Mesenchymal stem cell (in vitro differentiated cells and primary cell): ENCODE measurements at regions not wholly inside any gene's neighbourhood (a gene's known extent, or its start where the extent isn't known, plus 50 kb on each side); places are given as distances from the start of the nearest gene placed in this dataset.

Experiments
- DNase-seq: peaks from one replicate; pipeline ENCODE4 v3.0.0-alpha.2; 2013
- H2AFZ ChIP-seq: one replicate; pipeline ENCODE4 v1.6.1; 2013; ENCODE audit warnings: low read depth, mild to moderate bottlenecking, control low read depth, inconsistent platforms, low read length, moderate library complexity
- H2AK5ac ChIP-seq: 2 replicates; pipeline ENCODE4 v1.6.1; 2013; ENCODE audit warnings: low read length, moderate library complexity, mild to moderate bottlenecking, inconsistent platforms; ENCODE audit not compliant: severe bottlenecking
- H2BK120ac ChIP-seq: one replicate; pipeline ENCODE4 v1.6.1; 2013; ENCODE audit warnings: low read depth, mild to moderate bottlenecking, inconsistent platforms, low read length, moderate library complexity
- H2BK12ac ChIP-seq, 2 experiments: one replicate each; pipeline ENCODE4 v1.6.1; 2013; ENCODE audit warnings: inconsistent platforms in 2 of 2, low read length in 2 of 2, mild to moderate bottlenecking in 2 of 2, moderate library complexity in 2 of 2, control low read depth in 1 of 2
- H2BK15ac ChIP-seq: one replicate; pipeline ENCODE4 v1.6.1; 2013; ENCODE audit warnings: mild to moderate bottlenecking, low read depth, inconsistent platforms; ENCODE audit not compliant: poor library complexity, severe bottlenecking
- H2BK5ac ChIP-seq: 2 replicates; pipeline ENCODE4 v1.6.1; 2013; ENCODE audit warnings: low read depth, mild to moderate bottlenecking, low read length, control low read depth, inconsistent platforms; ENCODE audit not compliant: poor library complexity, severe bottlenecking
- H3K14ac ChIP-seq, 2 experiments: one replicate each; pipeline ENCODE4 v1.6.1; 2013; ENCODE audit warnings: inconsistent platforms in 2 of 2, low read length in 2 of 2, control low read depth in 1 of 2, mild to moderate bottlenecking in 1 of 2, moderate library complexity in 1 of 2
- H3K18ac ChIP-seq, 2 experiments: one replicate each; pipeline ENCODE4 v1.6.1; 2013; ENCODE audit warnings: inconsistent platforms in 2 of 2, low read length in 2 of 2, control low read depth in 1 of 2, low read depth in 1 of 2, mild to moderate bottlenecking in 1 of 2
- H3K23ac ChIP-seq, 2 experiments: one replicate each; pipeline ENCODE4 v1.6.1; 2013; ENCODE audit warnings: inconsistent platforms in 2 of 2, low read length in 2 of 2, mild to moderate bottlenecking in 2 of 2, moderate library complexity in 2 of 2, control low read depth in 1 of 2
- H3K27ac ChIP-seq: 2 replicates; pipeline ENCODE4 v1.5.1; 2013; ENCODE audit warnings: mild to moderate bottlenecking, moderate library complexity, low read length, control low read depth, inconsistent platforms; ENCODE audit not compliant: poor library complexity, severe bottlenecking
- H3K27me3 ChIP-seq, 2 experiments: 2 replicates each; pipeline versions ENCODE4 v1.6.1 to v1.7.0; 2013; ENCODE audit warnings: low read length in 2 of 2, mild to moderate bottlenecking in 2 of 2, moderate library complexity in 2 of 2, control low read depth in 1 of 2, inconsistent platforms in 1 of 2; ENCODE audit not compliant: control insufficient read depth in 1 of 2, insufficient read depth in 1 of 2
- H3K36me3 ChIP-seq, 2 experiments: 2 replicates each; pipeline versions ENCODE4 v1.6.1 to v1.7.0; 2013; ENCODE audit warnings: low read length in 2 of 2, control low read depth in 1 of 2, inconsistent platforms in 1 of 2, low read depth in 1 of 2, mild to moderate bottlenecking in 1 of 2; ENCODE audit not compliant: insufficient read depth in 2 of 2, control insufficient read depth in 1 of 2
- H3K4ac ChIP-seq, 2 experiments: one replicate each; pipeline ENCODE4 v1.6.1; 2013; ENCODE audit warnings: inconsistent platforms in 2 of 2, low read length in 2 of 2, mild to moderate bottlenecking in 2 of 2, moderate library complexity in 2 of 2, control low read depth in 1 of 2, low read depth in 1 of 2
- H3K4me1 ChIP-seq: 2 replicates; pipeline ENCODE4 v1.6.1; 2013; ENCODE audit warnings: low read depth, low read length, control low read depth; ENCODE audit not compliant: control insufficient read depth, insufficient read depth
- H3K4me2 ChIP-seq: 2 replicates; pipeline ENCODE4 v1.6.1; 2013; ENCODE audit warnings: low read length, mild to moderate bottlenecking, inconsistent platforms; ENCODE audit not compliant: poor library complexity, severe bottlenecking
- H3K4me3 ChIP-seq, 2 experiments: 2 replicates each; pipeline versions ENCODE4 v1.5.1 to v1.7.0; 2013; ENCODE audit warnings: low read length in 2 of 2, mild to moderate bottlenecking in 2 of 2, control low read depth in 1 of 2, low read depth in 1 of 2; ENCODE audit not compliant: insufficient read depth in 1 of 2
- H3K79me1 ChIP-seq: replicated peaks from 2 replicates; pipeline ENCODE4 v1.6.1; 2013; ENCODE audit warnings: mild to moderate bottlenecking, control low read depth, low read length, inconsistent platforms; ENCODE audit not compliant: poor library complexity, severe bottlenecking
- H3K9ac ChIP-seq: 2 replicates; pipeline ENCODE4 v1.7.0; 2013; ENCODE audit warnings: mild to moderate bottlenecking, low read length, moderate library complexity
- H3K9me3 ChIP-seq: 2 replicates; pipeline ENCODE4 v1.7.0; 2013; ENCODE audit warnings: mild to moderate bottlenecking, low read length; ENCODE audit not compliant: control insufficient read depth
- H4K8ac ChIP-seq: one replicate; pipeline ENCODE4 v1.6.1; 2013; ENCODE audit warnings: inconsistent platforms, mild to moderate bottlenecking, low read length, moderate library complexity
- H4K91ac ChIP-seq: one replicate; pipeline ENCODE4 v1.6.1; 2013; ENCODE audit warnings: mild to moderate bottlenecking, low read length, inconsistent platforms
- WGBS: methylation state at CpG from one replicate; pipeline ENCODE4 v1.1.7; 2013; ENCODE audit warnings: mixed read lengths; 5-methylcytosine and 5-hydroxymethylcytosine counted together

DNA sequence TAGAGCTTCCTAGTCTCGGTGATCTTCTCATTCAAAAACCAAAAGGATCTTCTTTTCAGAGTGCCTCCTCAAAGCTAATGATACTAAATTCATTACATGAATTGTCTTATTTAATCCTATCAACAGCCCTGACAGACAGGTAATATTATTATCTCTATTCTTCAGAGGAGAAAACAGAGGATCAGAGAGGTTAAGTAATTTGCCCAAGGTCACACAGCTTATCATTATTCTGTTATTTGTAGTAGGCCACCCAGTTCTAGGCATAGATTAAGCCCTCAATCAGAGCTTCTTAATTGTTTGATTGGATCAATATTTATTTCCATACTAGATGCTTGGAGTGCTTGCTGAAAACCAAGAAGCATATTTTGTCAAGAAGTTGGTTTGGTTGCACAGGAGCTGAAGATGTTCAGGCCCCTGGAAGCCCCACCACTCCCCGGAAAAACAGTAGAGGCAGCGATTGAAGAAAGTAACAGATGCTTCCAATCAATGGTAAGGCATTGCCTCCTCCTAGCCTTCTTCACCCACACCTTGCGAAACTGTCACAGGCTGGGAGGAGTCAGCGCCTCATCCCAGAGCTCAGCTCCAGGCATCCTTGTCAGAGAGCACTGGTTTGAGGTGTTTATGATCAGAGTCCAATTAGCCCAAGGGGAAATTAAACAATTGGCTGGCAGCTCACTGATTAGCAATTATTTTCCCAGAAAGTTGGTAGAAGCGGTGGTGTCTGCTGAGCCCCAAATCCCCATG lies 487.2 kb downstream of the BCL11A start:
- H3K79me1 ChIP-seq, result no peaks in the 10 kb centered on the region
- H2BK120ac ChIP-seq, result no peak overlapping the region
- H3K27me3 ChIP-seq, result no peaks in the 10 kb centered on the region
- H3K9me3 ChIP-seq, result no peaks in the 10 kb centered on the region
- H2AFZ ChIP-seq, result no peak overlapping the region
- H4K8ac ChIP-seq, result no peak overlapping the region
- H3K23ac ChIP-seq, result no peak overlapping the region
- no peak overlapping the region for H2BK5ac ChIP-seq
- H2BK15ac ChIP-seq, result no peak overlapping the region
- H3K18ac ChIP-seq, result no peak overlapping the region
- no peak overlapping the region for H3K4me3 ChIP-seq
- H2AK5ac ChIP-seq, result no peak overlapping the region
- H3K4me2 ChIP-seq, result no peak overlapping the region
- no peak overlapping the region for H3K14ac ChIP-seq
- no peak overlapping the region for H2BK12ac ChIP-seq
- H4K91ac ChIP-seq, result no peak overlapping the region
- no peaks in the 10 kb centered on the region for H3K4me1 ChIP-seq
- no peaks in the 10 kb centered on the region for H3K36me3 ChIP-seq
- H3K27ac ChIP-seq, result no peak overlapping the region
- no peak overlapping the region for H3K9ac ChIP-seq
- no peak overlapping the region for H3K4ac ChIP-seq
- no peak for DNase-seq
- WGBS, result 87% methylated on average over 6 of the region's 6 CpGs

GRCh38 chr2:60064687-60065389 lies 488.6 kb downstream of the BCL11A start:
- Histone ChIP-seq H3K9me3 (no peaks in the 10 kb centered on the region), H3K79me1 (no peaks in the 10 kb centered on the region), H2AK5ac (no peak overlapping the region), H2AFZ (no peak overlapping the region), H3K27ac (no peak overlapping the region), H3K4me1 (no peaks in the 10 kb centered on the region), H2BK120ac (no peak overlapping the region), H2BK12ac (no peak overlapping the region), H3K23ac (no peak overlapping the region), H4K8ac (no peak overlapping the region), H2BK5ac (no peak overlapping the region), H2BK15ac (no peak overlapping the region), H3K9ac (no peak overlapping the region), H3K4ac (no peak overlapping the region), H3K4me2 (no peak overlapping the region), H3K18ac (no peak overlapping the region), H3K4me3 (no peak overlapping the region), H3K27me3 (no peaks in the 10 kb centered on the region), H3K36me3 (no peaks in the 10 kb centered on the region), H4K91ac (no peak overlapping the region), H3K14ac (no peak overlapping the region)
- 48% methylated on average over 6 of the region's 7 CpGs for WGBS
- no peak for DNase-seq

DNA sequence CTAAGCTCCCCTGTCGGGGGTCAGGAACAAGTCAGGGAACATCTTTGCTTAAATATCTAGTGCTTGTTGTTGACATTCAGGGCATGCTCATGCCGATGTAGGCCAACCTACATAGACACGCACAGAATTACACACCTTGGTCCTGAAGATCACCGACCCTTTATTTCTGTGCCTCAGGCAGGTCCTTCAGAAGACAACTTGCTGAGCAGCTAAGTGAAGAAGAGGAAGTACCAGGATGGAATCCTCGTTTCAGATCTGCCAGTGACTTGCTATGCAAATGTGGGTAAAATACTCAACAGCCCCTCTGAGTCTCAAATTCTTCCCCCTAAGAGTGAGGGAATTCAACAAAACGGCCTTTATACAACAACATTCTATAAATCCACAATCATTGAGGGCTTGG lies 494.7 kb downstream of the BCL11A start:
- Histone ChIP-seq H3K9ac (no peak overlapping the region), H2AK5ac (no peak overlapping the region), H3K36me3 (no peaks in the 10 kb centered on the region), H2BK120ac (no peak overlapping the region), H3K23ac (no peak overlapping the region), H2BK12ac (no peak overlapping the region), H3K79me1 (no peaks in the 10 kb centered on the region), H3K4me2 (no peak overlapping the region), H3K4me3 (no peak overlapping the region), H2BK5ac (no peak overlapping the region), H3K27ac (no peak overlapping the region), H3K18ac (no peak overlapping the region), H3K14ac (no peak overlapping the region), H4K91ac (no peak overlapping the region), H2AFZ (no peak overlapping the region), H2BK15ac (no peak overlapping the region), H3K27me3 (no peaks in the 10 kb centered on the region), H3K9me3 (no peaks in the 10 kb centered on the region), H4K8ac (no peak overlapping the region), H3K4ac (no peak overlapping the region), H3K4me1 (no peaks in the 10 kb centered on the region)
- WGBS, result 83% methylated on average over 6 of the region's 6 CpGs
- DNase-seq, result no peak

DNA sequence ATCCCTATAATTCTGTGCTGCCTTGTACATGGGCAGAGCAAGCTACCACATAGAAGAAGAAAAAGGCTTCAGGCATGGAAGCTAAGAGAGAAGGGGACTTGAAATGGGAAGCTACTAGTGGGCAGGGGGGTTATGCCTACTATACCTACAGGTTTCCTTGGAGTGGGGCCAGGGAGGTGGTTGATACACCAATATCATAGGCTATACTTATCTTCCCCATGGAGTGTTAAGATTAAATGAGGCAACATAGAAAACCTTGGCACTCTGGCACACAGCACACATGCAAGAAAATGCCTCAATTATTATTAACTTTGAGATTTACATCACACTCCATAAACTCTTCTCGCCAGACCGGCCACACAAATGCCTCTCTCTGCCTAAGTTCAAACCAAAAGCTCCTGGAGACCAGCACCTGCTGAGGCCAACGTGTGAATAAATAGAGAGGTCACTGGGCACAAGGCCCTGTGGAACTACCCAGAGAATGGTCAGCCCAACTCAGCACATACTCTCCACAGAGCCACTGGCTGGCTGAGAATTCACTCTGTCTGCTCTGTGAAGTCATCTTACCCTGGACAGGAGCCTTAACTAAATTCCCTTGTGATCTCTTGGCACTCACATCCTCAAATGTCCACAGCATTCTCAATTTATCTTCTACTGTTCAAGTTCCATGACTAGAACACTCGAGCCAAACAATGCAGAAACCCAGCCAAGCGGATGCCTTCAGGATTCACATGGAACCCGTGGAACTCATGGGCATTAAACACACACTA lies 498.7 kb downstream of the BCL11A start:
- Histone ChIP-seq H3K79me1 (no peaks in the 10 kb centered on the region), H3K18ac (no peak overlapping the region), H4K8ac (no peak overlapping the region), H2BK5ac (no peak overlapping the region), H3K27ac (no peak overlapping the region), H2AK5ac (no peak overlapping the region), H2AFZ (no peak overlapping the region), H3K14ac (no peak overlapping the region), H3K9me3 (no peaks in the 10 kb centered on the region), H3K4ac (no peak overlapping the region), H2BK12ac (no peak overlapping the region), H2BK15ac (no peak overlapping the region), H3K4me1 (no peaks in the 10 kb centered on the region), H2BK120ac (no peak overlapping the region), H3K27me3 (no peaks in the 10 kb centered on the region), H4K91ac (no peak overlapping the region), H3K23ac (no peak overlapping the region), H3K4me2 (no peak overlapping the region), H3K9ac (no peak overlapping the region), H3K36me3 (no peaks in the 10 kb centered on the region), H3K4me3 (no peak overlapping the region)
- DNase-seq, result no peak
- WGBS, result 57% methylated on average over 6 of the region's 6 CpGs
